ENCODE measurements at regions not wholly inside any gene's neighbourhood (a gene's known extent, or its start where the extent isn't known, plus 50 kb on each side); places are given as distances from the start of the nearest gene placed in this dataset.

- H3K27ac ChIP-seq, result no peak overlapping the region
- no peak overlapping the region for H3K4me3 ChIP-seq
These were observed 79.7 kb upstream of the FBRSL1 start for GRCh38 chr12:132410296-132410625.

DNA sequence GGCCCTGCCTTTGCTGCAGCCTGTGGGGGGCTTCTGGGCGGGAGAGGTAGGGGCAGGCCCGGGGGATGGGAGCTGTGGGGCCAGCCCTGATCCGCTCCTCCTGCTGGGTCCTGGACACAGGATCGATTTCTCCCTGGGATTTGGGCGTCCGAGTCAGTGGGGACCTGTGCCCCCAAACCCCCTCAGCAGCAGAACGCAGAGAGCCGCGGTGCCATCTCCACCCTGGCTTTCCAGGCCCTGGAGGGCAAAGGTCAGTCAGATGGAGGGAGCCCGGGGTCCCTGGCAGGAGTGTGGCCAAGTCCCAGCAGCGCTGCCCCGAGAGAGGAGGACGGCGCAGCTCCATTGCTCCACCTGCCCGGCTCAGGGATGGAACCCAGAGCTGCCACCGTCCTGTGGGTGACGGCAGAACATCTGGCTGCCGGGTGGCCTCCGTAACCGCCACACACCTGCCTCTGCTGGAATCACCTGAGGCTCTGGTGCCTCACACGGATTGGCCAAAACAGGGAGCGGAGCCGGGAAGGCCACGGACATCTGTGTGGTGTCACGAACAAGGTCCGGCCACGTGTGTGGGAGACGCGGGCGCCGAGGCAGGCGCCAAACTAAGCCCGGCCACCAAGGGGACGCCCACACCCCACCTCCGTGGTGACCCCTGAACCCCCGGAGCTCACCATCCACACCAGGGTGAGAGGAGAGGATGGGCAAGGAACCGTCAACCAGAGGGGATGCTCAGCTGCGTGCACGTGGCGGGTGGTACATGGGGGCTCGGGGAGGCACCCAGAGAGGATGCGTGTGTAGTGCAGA lies 80.3 kb upstream of the FBRSL1 start:
- Histone ChIP-seq H3K4me3 (no peak overlapping the region), H3K27ac (no peak overlapping the region)

GRCh38 chr12:132408626-132409494 lies 79.5 kb upstream of the GALNT9 start:
- Histone ChIP-seq H3K27ac (no peak overlapping the region), H3K4me3 (no peak overlapping the region)

DNA sequence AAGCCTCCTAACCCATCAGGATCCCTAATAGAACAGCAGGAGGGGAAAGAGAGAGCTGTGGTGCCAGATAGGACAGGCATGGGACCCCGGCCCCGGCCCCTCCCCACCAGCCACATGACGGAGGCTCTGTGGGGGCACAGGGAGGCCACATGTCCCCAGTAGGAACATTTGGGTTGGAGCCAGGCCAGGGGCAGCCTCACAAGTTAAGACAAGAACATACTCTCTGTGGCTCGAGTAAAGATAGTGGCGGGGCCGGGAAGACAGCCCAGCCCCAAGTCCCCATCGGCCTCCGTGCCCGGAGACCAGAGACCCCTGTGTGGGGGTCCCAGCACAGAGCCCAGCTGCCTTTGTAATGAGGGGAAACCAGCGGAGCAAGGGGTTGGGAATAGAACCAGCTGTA lies 78.6 kb upstream of the GALNT9 start:
- Histone ChIP-seq H3K4me3 (no peak overlapping the region), H3K27ac (no peak overlapping the region)

DNA sequence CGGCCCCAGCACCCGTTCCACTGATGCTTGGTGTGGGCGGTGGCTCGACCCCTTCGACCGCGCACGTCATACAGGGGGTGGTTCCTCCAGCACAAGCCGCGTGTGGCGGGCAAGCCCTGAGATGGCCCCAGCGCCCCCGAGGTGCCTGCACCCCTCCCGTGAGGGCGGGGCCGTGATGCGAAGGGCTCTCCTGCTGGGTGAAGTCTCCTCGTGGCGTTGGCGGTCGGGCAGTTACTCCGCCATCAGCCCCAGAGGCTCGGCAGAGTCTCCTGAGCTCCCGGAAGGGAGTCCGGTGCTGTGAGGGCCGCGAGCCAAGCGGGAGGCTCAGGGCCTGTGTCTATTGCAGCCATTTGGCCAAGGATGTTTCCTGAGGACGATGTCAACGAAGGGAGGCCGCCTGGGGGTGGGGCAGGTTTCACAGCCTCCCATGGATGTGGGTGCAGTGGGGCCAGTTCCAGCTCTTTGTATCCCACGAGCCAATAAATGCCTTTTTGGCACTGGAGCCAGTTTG lies 78.1 kb upstream of the GALNT9 start:
- H3K27ac ChIP-seq, result no peak overlapping the region

DNA sequence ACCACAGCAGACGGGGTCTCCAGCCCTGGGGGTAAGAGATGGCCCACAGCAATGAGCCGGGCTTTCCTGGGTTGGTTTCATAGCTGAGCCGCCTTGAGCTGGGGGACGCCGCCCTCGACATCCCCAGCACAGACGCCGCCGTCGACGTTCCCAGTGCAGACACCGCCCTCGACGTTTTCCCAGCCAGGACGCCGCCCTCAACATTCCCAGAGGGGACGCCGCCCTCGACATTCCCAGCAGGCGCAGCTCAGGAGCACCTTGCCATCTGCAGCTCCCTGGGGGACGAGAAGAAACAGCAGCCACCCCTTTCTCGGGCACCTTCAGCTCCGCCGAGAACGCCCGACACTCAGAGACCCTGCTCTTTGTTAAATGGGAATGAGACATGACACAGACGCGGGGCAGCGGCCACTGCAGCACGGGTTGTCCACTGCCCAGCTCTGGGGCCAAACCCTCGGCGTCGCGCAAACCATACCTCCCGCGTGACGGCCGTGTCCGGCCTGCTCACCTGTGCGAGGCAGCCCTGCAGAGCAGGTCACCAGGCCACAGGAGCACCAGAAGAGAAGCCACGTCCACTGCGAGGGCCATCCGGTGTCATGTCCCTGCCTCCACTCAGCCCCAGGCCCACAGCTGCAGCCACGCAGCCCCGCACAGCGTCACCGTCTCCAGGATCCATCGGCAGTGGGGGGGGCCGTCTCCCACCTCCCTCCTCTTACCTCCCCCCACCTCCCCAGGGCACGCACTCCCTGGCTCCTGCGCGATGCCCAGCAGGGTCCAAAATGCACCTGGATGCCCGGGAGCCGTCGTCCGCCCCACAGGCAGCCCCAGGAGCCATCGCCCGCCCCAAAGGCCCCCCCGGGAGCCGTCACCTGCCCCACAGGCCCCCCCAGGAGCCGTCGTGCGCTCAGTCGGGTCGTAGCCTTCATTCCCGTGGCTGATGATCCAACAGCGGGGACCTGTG lies 77.4 kb upstream of the GALNT9 start:
- Histone ChIP-seq H3K4me3 (no peak overlapping the region), H3K27ac (no peak overlapping the region)

More for the DNA sequence above, 78.1 kb upstream of the GALNT9 start:
- no peak overlapping the region for H3K4me3 ChIP-seq

DNA sequence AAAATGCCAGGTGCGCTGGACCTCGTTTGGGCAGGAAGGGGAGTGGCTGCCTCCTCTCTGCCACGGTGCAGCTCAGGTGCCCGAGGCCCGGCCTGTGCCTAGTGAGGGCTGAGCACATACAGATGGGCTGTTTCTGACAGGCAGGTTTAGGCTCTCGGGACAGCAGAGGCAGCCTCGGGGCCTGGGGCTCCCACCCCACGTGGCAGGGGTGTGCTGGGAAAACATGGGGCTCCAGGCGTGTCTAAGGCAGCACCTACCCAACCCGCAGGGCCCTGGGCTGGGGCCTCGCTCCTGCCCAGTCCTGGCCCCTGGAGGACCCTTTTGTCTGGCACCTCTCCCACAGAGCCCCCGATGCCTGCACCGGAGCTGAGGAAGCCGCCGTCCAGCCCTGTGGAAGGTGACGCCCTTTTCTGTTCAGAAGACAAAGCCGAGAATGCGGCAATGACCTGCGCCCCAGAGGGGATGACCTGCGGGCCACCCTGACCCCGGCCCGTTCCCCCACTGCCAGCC lies 76.4 kb upstream of the GALNT9 start:
- no peak overlapping the region for H3K27ac ChIP-seq
- H3K4me3 ChIP-seq, result no peak overlapping the region

- no peak overlapping the region for H3K27ac ChIP-seq
- no peak overlapping the region for H3K4me3 ChIP-seq
These were observed 75.8 kb upstream of the GALNT9 start for GRCh38 chr12:132404951-132405741.

DNA sequence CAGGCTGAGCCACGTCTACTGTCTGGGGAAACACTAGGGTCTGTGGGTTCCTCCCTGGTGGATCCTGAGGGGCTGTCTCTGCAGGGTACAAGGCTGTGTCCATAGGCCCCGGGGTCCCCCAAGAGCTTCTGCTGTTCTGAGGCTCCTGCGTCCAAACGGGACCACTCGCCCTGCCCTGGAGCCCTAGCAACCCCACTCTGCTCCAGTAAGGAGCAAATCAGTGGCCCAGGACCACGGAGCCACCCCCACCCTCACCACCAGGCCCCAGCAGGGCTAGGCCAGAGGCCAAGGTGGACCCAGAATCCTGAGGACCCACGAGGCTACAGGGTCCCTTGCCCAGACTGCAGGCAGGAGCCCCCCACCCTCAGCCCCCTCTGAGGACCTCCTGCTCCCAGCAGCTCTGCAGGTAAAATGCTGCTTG lies 75.1 kb upstream of the GALNT9 start:
- Histone ChIP-seq H3K27ac (no peak overlapping the region), H3K4me3 (no peak overlapping the region)

GRCh38 chr12:132403636-132404434 lies 74.4 kb upstream of the GALNT9 start:
- H3K4me3 ChIP-seq, result no peak overlapping the region
- H3K27ac ChIP-seq, result no peak overlapping the region

DNA sequence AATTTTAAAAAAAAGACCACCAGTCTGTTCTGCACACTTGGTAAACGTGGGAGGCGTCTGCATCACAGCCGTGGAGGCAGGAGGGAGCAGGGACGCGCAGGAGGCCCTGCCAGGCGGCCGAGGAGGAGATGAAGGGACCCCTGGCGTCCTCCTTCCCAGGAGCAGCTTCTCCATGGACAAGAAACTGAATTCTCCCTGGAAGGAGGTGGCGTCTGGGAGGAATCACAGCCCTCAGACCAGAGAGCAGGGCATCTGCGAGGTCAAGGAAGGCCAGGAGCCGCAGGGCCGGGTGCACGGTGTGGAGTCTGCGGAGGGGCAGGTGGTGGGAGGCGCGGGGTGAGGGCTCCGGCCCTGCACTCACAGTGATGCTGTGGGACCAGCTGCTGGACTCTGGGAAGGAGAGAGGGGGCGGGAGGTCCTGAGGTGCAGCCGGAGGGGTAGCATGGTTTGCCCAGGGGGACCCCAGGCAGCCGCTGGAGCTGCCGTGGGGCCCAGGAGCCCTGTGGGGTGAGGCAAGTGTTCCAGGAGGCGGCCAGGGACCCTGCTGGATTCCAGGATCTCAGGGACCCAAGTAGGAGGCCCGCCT lies 73.5 kb upstream of the GALNT9 start:
- no peak overlapping the region for H3K4me3 ChIP-seq

GRCh38 chr12:132401982-132402381 lies 72.6 kb upstream of the GALNT9 start:
- Histone ChIP-seq H3K27ac (no peak overlapping the region), H3K4me3 (no peak overlapping the region)

More for the DNA sequence above, 73.5 kb upstream of the GALNT9 start:
- no peak overlapping the region for H3K27ac ChIP-seq

GRCh38 chr12:132400011-132400641 lies 70.7 kb upstream of the GALNT9 start:
- H3K4me3 ChIP-seq, result no peak overlapping the region
- no peak overlapping the region for H3K27ac ChIP-seq

DNA sequence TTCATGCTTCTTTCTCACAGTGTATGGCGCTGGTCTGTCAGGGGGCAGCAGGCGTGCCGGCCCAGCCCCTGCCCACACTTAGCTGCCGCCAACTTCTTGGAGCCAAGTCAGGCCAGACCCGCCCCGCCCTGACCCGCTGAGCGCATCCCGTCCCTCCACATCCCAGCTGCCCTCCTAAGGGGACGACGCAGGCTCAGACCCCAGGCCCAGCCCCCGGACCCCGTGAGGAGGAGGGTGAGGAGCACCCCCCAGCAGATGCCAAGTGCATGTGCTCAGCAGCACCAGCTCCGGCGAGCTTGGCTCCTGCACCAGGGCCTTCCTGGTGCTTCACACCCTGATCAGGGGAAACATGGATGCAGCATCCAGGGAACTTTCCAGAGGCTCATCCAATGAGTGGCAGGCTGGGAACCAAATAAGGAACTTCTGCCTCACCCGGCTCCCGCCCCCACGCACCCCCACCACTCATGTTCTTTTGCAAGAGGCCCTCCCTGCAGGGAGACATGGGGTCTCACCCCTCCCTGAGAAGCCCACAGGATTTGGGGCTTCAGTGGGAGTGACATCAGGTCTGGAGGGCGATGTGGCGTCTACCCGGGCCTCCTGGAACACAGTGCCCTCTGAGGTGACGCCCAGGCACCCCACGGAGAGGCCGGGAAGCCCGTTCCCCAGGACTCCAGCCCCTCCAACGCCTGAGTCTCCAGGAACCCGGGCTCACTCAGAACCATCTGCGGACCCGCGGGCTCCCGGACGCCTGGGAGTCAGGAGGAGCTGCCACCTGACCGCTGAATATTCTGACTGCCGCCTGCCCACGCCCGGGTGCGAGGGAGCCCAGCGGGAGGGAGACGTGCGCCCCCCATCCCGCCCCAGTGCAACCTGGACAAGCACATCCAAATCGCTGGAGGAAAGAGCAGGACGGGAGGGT lies 70.0 kb upstream of the GALNT9 start:
- Histone ChIP-seq H3K4me3 (no peak overlapping the region), H3K27ac (no peak overlapping the region)

GRCh38 chr12:132398386-132398991 lies 69.1 kb upstream of the GALNT9 start:
- no peak overlapping the region for H3K27ac ChIP-seq

GRCh38 chr12:132397934-132398385 lies 68.6 kb upstream of the GALNT9 start:
- H3K4me3 ChIP-seq, result no peak overlapping the region
- no peak overlapping the region for H3K27ac ChIP-seq

More at GRCh38 chr12:132398386-132398991, 69.1 kb upstream of the GALNT9 start:
- no peak overlapping the region for H3K4me3 ChIP-seq
